B cell (primary cell): ENCODE measurements at regions not wholly inside any gene's neighbourhood (a gene's known extent, or its start where the extent isn't known, plus 50 kb on each side); places are given as distances from the start of the nearest gene placed in this dataset.

Experiments
- ATAC-seq: fragments of 200-7000 bp; cut with Tn5 transposase; one replicate; pipeline ENCODE4 v1.10.0; 2021; ENCODE audit warnings: low read depth, mild to moderate bottlenecking, moderate number of reproducible peaks, moderate library complexity
- CTCF ChIA-PET: fragments of 350-600 bp; sonication (Branson Sonifier 250); formaldehyde crosslinking; loops from one replicate; lab custom pipeline; 2021; ENCODE audit warnings: antibody characterized with exemption, inconsistent platforms; lab: Charles Lee
- POLR2A ChIA-PET: fragments of 350-600 bp; sonication (Branson Sonifier 250); formaldehyde crosslinking; loops from one replicate; lab custom pipeline; 2021; ENCODE audit warnings: antibody characterized with exemption; lab: Charles Lee
- DNase-seq: peaks from one replicate; pipeline ENCODE4 v3.0.0; 2013
- H2AFZ ChIP-seq: 2 replicates; pipeline ENCODE4 v1.6.1; 2012; ENCODE audit warnings: mild to moderate bottlenecking, low read depth, low read length; ENCODE audit not compliant: insufficient read depth, poor library complexity, severe bottlenecking
- H3K27ac ChIP-seq, 2 donors: 1 replicate in 1 of 2; 2 replicates in 1 of 2; pipeline ENCODE4 v1.5.1; 2012 to 2013; ENCODE audit warnings: low read length in 2 of 2, mild to moderate bottlenecking in 2 of 2, moderate library complexity in 1 of 2
- H3K27me3 ChIP-seq, 4 experiments: fragments of 200-600 bp in 1 of 4; sonication (generic) in 1 of 4; replicated peaks in 1 of 4; 1 replicate in 2 of 4; 2 replicates in 2 of 4; pipeline versions ENCODE4 v1.6.1 to v1.7.0; 2013 to 2016; ENCODE audit warnings: low read length in 3 of 4, mild to moderate bottlenecking in 2 of 4, mixed read lengths in 1 of 4, moderate library complexity in 1 of 4; ENCODE audit not compliant: insufficient read depth in 4 of 4, control insufficient read depth in 3 of 4; ENCODE audit errors: control extremely low read depth in 1 of 4
- H3K36me3 ChIP-seq, 2 experiments: replicated peaks in 1 of 2; 1 replicate in 1 of 2; 2 replicates in 1 of 2; pipeline versions ENCODE4 v1.6.1 to v1.7.1; 2013; ENCODE audit warnings: low read length in 1 of 2; ENCODE audit not compliant: insufficient read depth in 2 of 2, control insufficient read depth in 1 of 2; ENCODE audit errors: control extremely low read depth in 1 of 2, extremely low read depth in 1 of 2
- H3K4me1 ChIP-seq, 2 donors: fragments of 200-600 bp in 1 of 2; sonication (generic) in 1 of 2; 1 replicate in 1 of 2; 2 replicates in 1 of 2; pipeline versions ENCODE4 v1.5.1 to v1.6.1; 2013 to 2017; ENCODE audit warnings: low read length in 2 of 2; ENCODE audit not compliant: control insufficient read depth in 2 of 2, insufficient read depth in 2 of 2
- H3K4me2 ChIP-seq: replicated peaks from 2 replicates; pipeline ENCODE3; 2012; ENCODE audit warnings: mild to moderate bottlenecking, low read depth, low read length; ENCODE audit not compliant: poor library complexity, severe bottlenecking
- H3K4me3 ChIP-seq, 5 experiments: fragments of 200-600 bp in 1 of 5; sonication (generic) in 1 of 5; 1 replicate in 3 of 5; 2 replicates in 2 of 5; pipeline versions ENCODE4 v1.5.1 to v1.7.0; 2011 to 2016; ENCODE audit warnings: low read length in 4 of 5, mild to moderate bottlenecking in 4 of 5, low read depth in 2 of 5, control low read depth in 1 of 5, moderate library complexity in 1 of 5; ENCODE audit not compliant: insufficient read depth in 1 of 5; ENCODE audit errors: control extremely low read depth in 1 of 5, extremely low read depth in 1 of 5
- H3K79me2 ChIP-seq: fragments of 200-600 bp; sonication (generic); one replicate; pipeline ENCODE4 v1.6.0; 2016; ENCODE audit warnings: low read length; ENCODE audit not compliant: control insufficient read depth, insufficient read depth
- H3K9ac ChIP-seq: fragments of 200-600 bp; sonication (generic); 2 replicates; pipeline ENCODE4 v1.6.1; 2017; ENCODE audit warnings: mild to moderate bottlenecking, low read length, moderate library complexity
- H3K9me3 ChIP-seq, 3 donors: one replicate each; pipeline versions ENCODE4 v1.6.1 to v1.7.1; 2013; ENCODE audit warnings: low read length in 2 of 3; ENCODE audit not compliant: control insufficient read depth in 2 of 3, insufficient read depth in 1 of 3; ENCODE audit errors: control extremely low read depth in 1 of 3
- H4K20me1 ChIP-seq: 2 replicates; pipeline ENCODE4 v1.6.0; 2012; ENCODE audit warnings: mild to moderate bottlenecking, low read length; ENCODE audit not compliant: insufficient read depth, control insufficient read depth, poor library complexity, severe bottlenecking
- H3K27ac Mint-ChIP-seq: one replicate; pipeline ENCODE4 v1.8.0; 2021; ENCODE audit warnings: mixed read lengths
- H3K27me3 Mint-ChIP-seq: one replicate; pipeline ENCODE4 v1.8.0; 2021; ENCODE audit warnings: mixed read lengths
- H3K4me1 Mint-ChIP-seq: one replicate; pipeline ENCODE4 v1.8.0; 2021; ENCODE audit warnings: mixed read lengths
- H3K4me3 Mint-ChIP-seq: one replicate; pipeline ENCODE4 v1.8.0; 2021; ENCODE audit warnings: mixed read lengths
- H3K9me3 Mint-ChIP-seq: one replicate; pipeline ENCODE4 v1.8.0; 2022; ENCODE audit warnings: mixed read lengths; ENCODE audit not compliant: insufficient read depth
- CTCF ChIP-seq: fragments of 200-600 bp; IDR thresholded peaks from one replicate; pipeline ENCODE4 v1.8.0; 2022; ENCODE audit warnings: antibody characterized with exemption, mild to moderate bottlenecking
- EZH2 ChIP-seq: IDR thresholded peaks from 2 replicates; pipeline ENCODE4 v1.6.1; 2012; ENCODE audit warnings: borderline replicate concordance, low read depth, mild to moderate bottlenecking, moderate library complexity, low read length; ENCODE audit not compliant: insufficient read depth, poor library complexity, severe bottlenecking
- WGBS: methylation state at CpG from one replicate; pipeline ENCODE4 v1.1.5; 2013; ENCODE audit warnings: missing lambda C conversion rate; ENCODE audit not compliant: insufficient coverage; 5-methylcytosine and 5-hydroxymethylcytosine counted together
- intact Hi-C: fragments of 100-400 bp; cut with micrococcal nuclease; formaldehyde crosslinking; loops from one replicate; pipeline ENCODE4 v1.10.0; 2022

GRCh38 chr6:1028723-1029122 is 283.2 kb upstream of the FOXQ1 start:
- H3K79me2 ChIP-seq = no peaks in the 10 kb centered on the region
- Mint-ChIP-seq H3K4me1 (no peaks in the 10 kb centered on the region), H3K9me3 (no peaks in the 10 kb centered on the region), H3K4me3 (no peak overlapping the region), H3K27me3 (peaks cover 10% of the 10 kb centered on the region), H3K27ac (no peak overlapping the region)
- no peak overlapping the region for H3K4me3 ChIP-seq
- no peak overlapping the region for H3K4me2 ChIP-seq
- H3K9me3 ChIP-seq = peaks cover 0 to 7% (median 0%) of the 10 kb centered on the region in 3 donors
- H3K27me3 ChIP-seq = peaks cover 0 to 5% (median 2%) of the 10 kb centered on the region in 4 experiments
- TF ChIP-seq EZH2 (no peak), CTCF (no peak)
- no peak for ATAC-seq
- no peak for DNase-seq
- no peak overlapping the region for H2AFZ ChIP-seq
- H3K9ac ChIP-seq = no peak overlapping the region
- H3K36me3 ChIP-seq = no peaks in the 10 kb centered on the region
- WGBS = 94% methylated on average over 8 of the region's 8 CpGs
- ChIA-PET CTCF (no interaction called here), POLR2A (no interaction called here)
- H3K4me1 ChIP-seq = no peaks in the 10 kb centered on the region
- intact Hi-C loops = no loop called here
- H4K20me1 ChIP-seq = no peaks in the 10 kb centered on the region
- no peak overlapping the region for H3K27ac ChIP-seq

- Histone ChIP-seq H3K9me3 (peaks cover 0 to 7% (median 0%) of the 10 kb centered on the region in 3 donors), H3K27ac (no peak overlapping the region), H3K27me3 (peaks cover 0 to 5% (median 2%) of the 10 kb centered on the region in 4 experiments), H4K20me1 (no peaks in the 10 kb centered on the region), H2AFZ (no peak overlapping the region), H3K4me2 (no peak overlapping the region), H3K4me3 (no peak overlapping the region), H3K79me2 (no peaks in the 10 kb centered on the region), H3K9ac (no peak overlapping the region), H3K4me1 (no peaks in the 10 kb centered on the region), H3K36me3 (no peaks in the 10 kb centered on the region)
- Mint-ChIP-seq H3K4me1 (no peaks in the 10 kb centered on the region), H3K27ac (no peak overlapping the region), H3K27me3 (peaks cover 12% of the 10 kb centered on the region), H3K9me3 (no peaks in the 10 kb centered on the region), H3K4me3 (no peak overlapping the region)
- intact Hi-C loops = no loop called here
- ATAC-seq = no peak
- no peak for DNase-seq
- ChIA-PET POLR2A (no interaction called here), CTCF (no interaction called here)
- 84% methylated on average over 7 of the region's 9 CpGs for WGBS
- TF ChIP-seq CTCF = no peak
- no peak for TF ChIP-seq EZH2
Observed at GRCh38 chr6:1027795-1028569, 283.9 kb upstream of the FOXQ1 start.
